SK-N-SH treated with all-trans-retinoic acid at 6 μM for 48 hours (cell line): ENCODE measurements at regions not wholly inside any gene's neighbourhood (a gene's known extent, or its start where the extent isn't known, plus 50 kb on each side); places are given as distances from the start of the nearest gene placed in this dataset.

Experiments
- BACH2 ChIP-seq: fragments of 250-450 bp; sonication (Bioruptor Pico); IDR thresholded peaks from 2 replicates; pipeline ENCODE4 v1.9.0; 2021; ENCODE audit warnings: mild to moderate bottlenecking, borderline replicate concordance
- CREB5 ChIP-seq: fragments of 250-450 bp; sonication (Bioruptor Pico); IDR thresholded peaks from 2 replicates; pipeline ENCODE4 v1.5.1; 2020; ENCODE audit warnings: low read depth, mild to moderate bottlenecking, moderate library complexity
- CSDC2 ChIP-seq: fragments of 250-450 bp; sonication (Bioruptor Pico); IDR thresholded peaks from 2 replicates; pipeline ENCODE4 v1.5.0; 2020; ENCODE audit warnings: mild to moderate bottlenecking, moderate library complexity
- GLIS3 ChIP-seq: fragments of 250-450 bp; sonication (Bioruptor Pico); IDR thresholded peaks from 2 replicates; pipeline ENCODE4 v1.5.0; 2020; ENCODE audit warnings: mild to moderate bottlenecking, moderate library complexity
- ISL1 ChIP-seq: fragments of 250-450 bp; sonication (Bioruptor Pico); IDR thresholded peaks from 2 replicates; pipeline ENCODE4 v2.1.2; 2022; ENCODE audit warnings: mild to moderate bottlenecking, moderate library complexity
- OSR1 ChIP-seq: fragments of 250-450 bp; sonication (Bioruptor Pico); IDR thresholded peaks from 2 replicates; pipeline ENCODE4 v1.8.0; 2022; ENCODE audit warnings: moderate library complexity, mild to moderate bottlenecking, inconsistent platforms
- PPARA ChIP-seq: fragments of 250-450 bp; sonication (Bioruptor Pico); IDR thresholded peaks from 2 replicates; pipeline ENCODE4 v1.5.0; 2020; ENCODE audit warnings: mild to moderate bottlenecking, borderline replicate concordance
- RARB ChIP-seq: fragments of 250-450 bp; sonication (Bioruptor Pico); IDR thresholded peaks from 2 replicates; pipeline ENCODE4 v1.8.0; 2021; ENCODE audit warnings: mild to moderate bottlenecking, moderate library complexity
- TCF4 ChIP-seq: fragments of 250-450 bp; sonication (Bioruptor Pico); IDR thresholded peaks from 2 replicates; pipeline ENCODE4 v1.8.0; 2021; ENCODE audit warnings: mild to moderate bottlenecking, moderate library complexity, borderline replicate concordance
- TOX ChIP-seq: fragments of 250-450 bp; sonication (Bioruptor Pico); IDR thresholded peaks from 2 replicates; pipeline ENCODE4 v1.8.0; 2021; ENCODE audit warnings: mild to moderate bottlenecking, moderate library complexity, borderline replicate concordance
- ZC3H10 ChIP-seq: fragments of 250-450 bp; sonication (Bioruptor Pico); IDR thresholded peaks from 2 replicates; pipeline ENCODE4 v1.5.1; 2021; ENCODE audit warnings: mild to moderate bottlenecking, moderate library complexity
- ZFP3 ChIP-seq: fragments of 250-450 bp; sonication (Bioruptor Pico); IDR thresholded peaks from 2 replicates; pipeline ENCODE4 v1.5.0; 2020; ENCODE audit warnings: mild to moderate bottlenecking, moderate library complexity
- ZFP30 ChIP-seq: fragments of 450-650 bp; formaldehyde crosslinking; IDR thresholded peaks from 2 replicates; pipeline ENCODE4 v1.5.0; 2022; ENCODE audit warnings: mild to moderate bottlenecking, moderate library complexity
- ZNF70 ChIP-seq: fragments of 450-650 bp; formaldehyde crosslinking; IDR thresholded peaks from 2 replicates; pipeline ENCODE4 v1.5.0; 2020; ENCODE audit warnings: mild to moderate bottlenecking, moderate library complexity
- ZNF8 ChIP-seq: fragments of 450-650 bp; formaldehyde crosslinking; IDR thresholded peaks from 2 replicates; pipeline ENCODE4 v1.5.0; 2020; ENCODE audit warnings: mild to moderate bottlenecking, moderate library complexity

DNA sequence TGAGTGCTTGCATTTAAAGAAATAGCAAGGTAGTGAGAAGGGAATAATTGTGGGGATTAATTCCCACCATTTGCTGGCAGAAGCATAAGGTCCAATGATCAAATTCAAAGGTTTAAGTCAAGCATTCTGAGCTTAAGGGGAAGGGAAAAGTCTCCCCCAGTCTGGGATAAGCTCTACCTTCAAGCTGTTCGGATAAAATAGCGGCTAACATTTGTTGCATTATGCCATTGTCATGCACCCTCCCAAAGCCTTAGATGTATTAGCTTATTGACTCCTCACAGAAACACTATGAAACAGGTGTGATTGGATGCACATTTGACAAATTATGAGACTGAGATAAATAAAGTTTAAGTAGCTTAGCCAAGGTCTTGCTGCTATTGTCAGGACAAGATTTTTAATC, 52.2 kb upstream of the TGIF1 start (continued):
- TF ChIP-seq PPARA (CRISPR knock-in tag) (no peak), TOX (CRISPR knock-in tag) (no peak), CREB5 (CRISPR knock-in tag) (no peak), ZFP3 (CRISPR knock-in tag) (no peak), BACH2 (CRISPR knock-in tag) (no peak), ZNF70 (no peak), TCF4 (CRISPR knock-in tag) (no peak), ZC3H10 (CRISPR knock-in tag) (no peak), RARB (CRISPR knock-in tag) (no peak), GLIS3 (no peak), ZNF8 (CRISPR knock-in tag) (no peak), CSDC2 (CRISPR knock-in tag) (no peak), OSR1 (CRISPR knock-in tag) (no peak), ISL1 (no peak), ZFP30 (CRISPR knock-in tag) (no peak)
